ENCODE measurements at regions not wholly inside any gene's neighbourhood (a gene's known extent, or its start where the extent isn't known, plus 50 kb on each side); places are given as distances from the start of the nearest gene placed in this dataset.

- no peak overlapping the region for H3K27ac ChIP-seq (ENCODE audit: low read length in 2 of 2)
- H3K9ac ChIP-seq (ENCODE audit: low read length): no peak overlapping the region
- no peak for ATAC-seq (ENCODE audit: low read depth)
- no peaks in the 10 kb centered on the region for H3K36me3 ChIP-seq (replicated peaks in 1 of 2; ENCODE audit: control extremely low read depth in 1 of 2, control insufficient read depth in 1 of 2, extremely low read depth in 1 of 2, insufficient read depth in 2 of 2, low read length in 1 of 2)
- peak; percentile 10 for DNase-seq
- peaks cover 3 to 9% of the 10 kb centered on the region in 2 donors for H3K4me1 ChIP-seq (ENCODE audit: control insufficient read depth in 2 of 2, insufficient read depth in 2 of 2, low read length in 2 of 2)
- peak overlapping the region; percentile 64 for H3K4me2 ChIP-seq (replicated peaks; ENCODE audit: low read depth, low read length, poor library complexity, severe bottlenecking)
- POLR2A ChIA-PET: no interaction called here
- peaks cover 0 to 16% (median 10%) of the 10 kb centered on the region in 4 experiments for H3K27me3 ChIP-seq (replicated peaks in 1 of 4; ENCODE audit: control extremely low read depth in 1 of 4, control insufficient read depth in 3 of 4, insufficient read depth in 4 of 4, low read length in 3 of 4)
- Mint-ChIP-seq H3K27ac (no peak overlapping the region), H3K9me3 (ENCODE audit: insufficient read depth) (no peaks in the 10 kb centered on the region), H3K4me3 (peak overlapping the region; percentile 72), H3K27me3 (peaks cover 69% of the 10 kb centered on the region), H3K4me1 (peaks cover 9% of the 10 kb centered on the region)
- peaks cover 0 to 2% (median 0%) of the 10 kb centered on the region in 3 donors for H3K9me3 ChIP-seq (ENCODE audit: control extremely low read depth in 1 of 3, control insufficient read depth in 2 of 3, insufficient read depth in 1 of 3, low read length in 2 of 3)
- CTCF ChIA-PET: no interaction called here
- no peaks in the 10 kb centered on the region for H4K20me1 ChIP-seq (ENCODE audit: control insufficient read depth, insufficient read depth, low read length, poor library complexity, severe bottlenecking)
- intact Hi-C loops (cut with micrococcal nuclease): no loop called here
- TF ChIP-seq, protein P1, sequence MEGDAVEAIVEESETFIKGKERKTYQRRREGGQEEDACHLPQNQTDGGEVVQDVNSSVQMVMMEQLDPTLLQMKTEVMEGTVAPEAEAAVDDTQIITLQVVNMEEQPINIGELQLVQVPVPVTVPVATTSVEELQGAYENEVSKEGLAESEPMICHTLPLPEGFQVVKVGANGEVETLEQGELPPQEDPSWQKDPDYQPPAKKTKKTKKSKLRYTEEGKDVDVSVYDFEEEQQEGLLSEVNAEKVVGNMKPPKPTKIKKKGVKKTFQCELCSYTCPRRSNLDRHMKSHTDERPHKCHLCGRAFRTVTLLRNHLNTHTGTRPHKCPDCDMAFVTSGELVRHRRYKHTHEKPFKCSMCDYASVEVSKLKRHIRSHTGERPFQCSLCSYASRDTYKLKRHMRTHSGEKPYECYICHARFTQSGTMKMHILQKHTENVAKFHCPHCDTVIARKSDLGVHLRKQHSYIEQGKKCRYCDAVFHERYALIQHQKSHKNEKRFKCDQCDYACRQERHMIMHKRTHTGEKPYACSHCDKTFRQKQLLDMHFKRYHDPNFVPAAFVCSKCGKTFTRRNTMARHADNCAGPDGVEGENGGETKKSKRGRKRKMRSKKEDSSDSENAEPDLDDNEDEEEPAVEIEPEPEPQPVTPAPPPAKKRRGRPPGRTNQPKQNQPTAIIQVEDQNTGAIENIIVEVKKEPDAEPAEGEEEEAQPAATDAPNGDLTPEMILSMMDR (IDR thresholded peaks at IDR 0.05): no peak
- TF ChIP-seq EZH2 (IDR thresholded peaks at IDR 0.05; ENCODE audit: borderline replicate concordance, insufficient read depth, low read depth, low read length, poor library complexity, severe bottlenecking): no peak
- H3K79me2 ChIP-seq (ENCODE audit: control insufficient read depth, insufficient read depth, low read length): no peaks in the 10 kb centered on the region
- peak overlapping the region; percentile 36 for H2AFZ ChIP-seq (ENCODE audit: insufficient read depth, low read depth, low read length, poor library complexity, severe bottlenecking)
- 37% methylated on average over 16 of the region's 18 CpGs for WGBS (ENCODE audit: insufficient coverage)
- H3K4me3 ChIP-seq (ENCODE audit: control extremely low read depth in 1 of 5, extremely low read depth in 1 of 5, insufficient read depth in 1 of 5, low read depth in 2 of 5, low read length in 4 of 5): peak overlapping the region in 2 of 5 experiments; percentile 21 to 24
These were observed 57.7 kb upstream of the RHOBTB1 start for GRCh38 chr10:61001731-61002122.

DNA sequence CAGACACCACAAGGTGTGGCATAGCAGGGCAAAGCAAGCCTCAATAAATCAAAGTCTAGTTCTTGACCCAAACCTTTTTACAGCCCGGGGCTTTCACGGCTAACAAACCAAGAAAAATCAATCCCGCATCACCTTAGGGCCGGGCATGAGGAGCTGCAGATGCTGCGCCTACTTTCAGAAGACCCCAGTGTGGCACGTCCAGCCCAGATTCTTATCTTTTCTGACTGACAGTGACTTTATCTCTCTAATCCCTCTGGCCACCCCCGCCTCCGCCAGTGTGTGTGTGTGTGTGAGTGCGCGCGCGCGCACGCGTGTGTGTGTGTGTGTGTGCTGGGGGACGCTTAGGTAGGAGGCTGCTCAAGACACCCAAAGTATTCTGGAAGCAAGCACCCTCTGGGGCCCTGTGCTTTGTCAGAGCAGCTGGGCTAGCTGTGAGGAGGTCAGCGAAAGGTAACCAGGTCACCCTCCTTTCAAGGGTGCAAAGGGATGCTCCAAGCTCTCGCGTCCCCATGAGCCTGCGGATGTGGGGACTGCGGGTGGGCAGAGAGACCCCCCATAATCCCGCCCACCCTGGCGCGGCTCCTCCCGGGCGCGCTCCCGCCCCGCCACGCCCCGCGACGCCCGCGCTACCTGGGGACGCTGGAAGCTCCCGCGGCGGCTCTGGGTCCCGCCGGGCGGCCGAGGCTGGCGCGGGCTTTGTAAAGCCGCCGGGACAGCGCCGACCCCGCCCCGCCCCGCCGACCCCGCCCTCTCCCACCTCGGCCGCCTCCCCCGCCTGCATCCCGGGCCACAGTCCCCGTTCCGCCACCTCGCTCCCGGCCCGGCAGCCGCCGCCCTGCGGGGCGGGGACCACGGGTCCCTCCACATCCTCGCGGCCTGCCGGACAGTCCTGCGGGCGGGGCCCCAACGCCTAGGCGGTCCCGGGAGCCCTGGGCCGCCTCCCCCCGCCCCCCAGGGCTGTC is 57.1 kb upstream of the RHOBTB1 start:
- H3K36me3 ChIP-seq (replicated peaks in 1 of 2; ENCODE audit: control extremely low read depth in 1 of 2, control insufficient read depth in 1 of 2, extremely low read depth in 1 of 2, insufficient read depth in 2 of 2, low read length in 1 of 2): no peaks in the 10 kb centered on the region
- DNase-seq: peak; percentile 25
- WGBS (ENCODE audit: insufficient coverage): 2% methylated on average over 59 of the region's 78 CpGs
- ChIA-PET CTCF (no interaction called here), POLR2A (no interaction called here)
- H2AFZ ChIP-seq (ENCODE audit: insufficient read depth, low read depth, low read length, poor library complexity, severe bottlenecking): peak overlapping the region; percentile 36
- H3K79me2 ChIP-seq (ENCODE audit: control insufficient read depth, insufficient read depth, low read length): no peaks in the 10 kb centered on the region
- peaks cover 3 to 9% of the 10 kb centered on the region in 2 donors for H3K4me1 ChIP-seq (ENCODE audit: control insufficient read depth in 2 of 2, insufficient read depth in 2 of 2, low read length in 2 of 2)
- peaks cover 66% of the 10 kb centered on the region for H3K27me3 Mint-ChIP-seq
- H3K4me1 Mint-ChIP-seq: peaks cover 9% of the 10 kb centered on the region
- TF ChIP-seq EZH2 (IDR thresholded peaks at IDR 0.05; ENCODE audit: borderline replicate concordance, insufficient read depth, low read depth, low read length, poor library complexity, severe bottlenecking): no peak
- TF ChIP-seq, protein P1 (IDR thresholded peaks at IDR 0.05): no peak
- H4K20me1 ChIP-seq (ENCODE audit: control insufficient read depth, insufficient read depth, low read length, poor library complexity, severe bottlenecking): no peaks in the 10 kb centered on the region
- peaks cover 0 to 16% (median 11%) of the 10 kb centered on the region in 4 experiments for H3K27me3 ChIP-seq (replicated peaks in 1 of 4; ENCODE audit: control extremely low read depth in 1 of 4, control insufficient read depth in 3 of 4, insufficient read depth in 4 of 4, low read length in 3 of 4)
- H3K27ac ChIP-seq (ENCODE audit: low read length in 2 of 2): no peak overlapping the region
- H3K4me2 ChIP-seq (replicated peaks; ENCODE audit: low read depth, low read length, poor library complexity, severe bottlenecking): peak overlapping the region; percentile 64
- peaks cover 0 to 2% (median 0%) of the 10 kb centered on the region in 3 donors for H3K9me3 ChIP-seq (ENCODE audit: control extremely low read depth in 1 of 3, control insufficient read depth in 2 of 3, insufficient read depth in 1 of 3, low read length in 2 of 3)
- H3K9ac ChIP-seq (ENCODE audit: low read length): no peak overlapping the region
- peak overlapping the region; percentile 58 for H3K4me3 Mint-ChIP-seq
- no peak overlapping the region for H3K27ac Mint-ChIP-seq
- intact Hi-C loops (cut with micrococcal nuclease): no loop called here
- H3K9me3 Mint-ChIP-seq (ENCODE audit: insufficient read depth): no peaks in the 10 kb centered on the region
- peak overlapping the region in 2 of 5 experiments; percentile 21 to 24 for H3K4me3 ChIP-seq (ENCODE audit: control extremely low read depth in 1 of 5, extremely low read depth in 1 of 5, insufficient read depth in 1 of 5, low read depth in 2 of 5, low read length in 4 of 5)
- no peak for ATAC-seq (ENCODE audit: low read depth)

Measured in B cell (primary cell).